CD1c-positive myeloid dendritic cell (primary cell): ENCODE measurements at regions not wholly inside any gene's neighbourhood (a gene's known extent, or its start where the extent isn't known, plus 50 kb on each side); places are given as distances from the start of the nearest gene placed in this dataset.

Experiments
- DNase-seq: peaks from one replicate; pipeline ENCODE4 v3.0.0-alpha.2; 2016; ENCODE audit errors: extremely low spot score

DNA sequence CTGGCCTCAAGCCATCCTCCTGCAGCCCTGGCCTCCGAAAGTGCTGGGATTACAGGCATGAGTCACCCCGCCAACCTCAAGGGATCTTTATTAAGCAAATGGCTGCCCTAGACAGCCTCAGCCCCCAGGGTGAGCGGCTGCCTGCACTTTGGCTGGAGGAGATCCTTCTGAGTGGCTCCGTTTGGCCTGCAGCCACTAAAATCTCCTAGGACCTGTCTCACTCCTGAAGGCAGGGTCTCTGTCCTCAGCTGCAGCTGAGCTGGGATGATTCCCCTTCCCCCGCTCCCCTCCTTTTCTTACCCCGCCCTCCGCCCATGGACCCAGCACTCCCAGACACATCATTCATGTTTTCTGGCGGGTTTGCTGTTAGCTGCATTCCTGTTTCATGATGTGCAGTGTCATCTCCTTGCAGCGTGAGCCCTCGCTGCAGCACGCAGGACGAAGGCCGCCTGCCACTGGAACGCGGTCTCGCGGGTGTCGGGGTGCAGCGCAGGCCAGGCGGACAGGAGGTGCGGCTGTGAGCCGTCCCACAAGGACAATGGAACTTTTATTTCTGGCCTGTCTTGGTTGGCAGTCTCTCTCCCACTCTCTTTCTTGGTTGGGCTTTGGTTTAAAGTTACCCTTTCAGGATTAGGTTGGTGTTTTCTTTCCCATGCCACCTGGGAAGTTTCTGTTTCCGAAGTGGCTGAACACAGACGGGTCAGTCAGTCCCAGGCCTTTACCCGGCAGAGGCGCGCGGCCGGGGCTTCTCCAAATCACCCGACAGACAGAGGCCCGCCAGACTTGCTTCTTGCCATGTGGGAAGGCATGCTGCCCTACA lies 137.1 kb downstream of the FOXD1 start:
- no peak for DNase-seq

DNA sequence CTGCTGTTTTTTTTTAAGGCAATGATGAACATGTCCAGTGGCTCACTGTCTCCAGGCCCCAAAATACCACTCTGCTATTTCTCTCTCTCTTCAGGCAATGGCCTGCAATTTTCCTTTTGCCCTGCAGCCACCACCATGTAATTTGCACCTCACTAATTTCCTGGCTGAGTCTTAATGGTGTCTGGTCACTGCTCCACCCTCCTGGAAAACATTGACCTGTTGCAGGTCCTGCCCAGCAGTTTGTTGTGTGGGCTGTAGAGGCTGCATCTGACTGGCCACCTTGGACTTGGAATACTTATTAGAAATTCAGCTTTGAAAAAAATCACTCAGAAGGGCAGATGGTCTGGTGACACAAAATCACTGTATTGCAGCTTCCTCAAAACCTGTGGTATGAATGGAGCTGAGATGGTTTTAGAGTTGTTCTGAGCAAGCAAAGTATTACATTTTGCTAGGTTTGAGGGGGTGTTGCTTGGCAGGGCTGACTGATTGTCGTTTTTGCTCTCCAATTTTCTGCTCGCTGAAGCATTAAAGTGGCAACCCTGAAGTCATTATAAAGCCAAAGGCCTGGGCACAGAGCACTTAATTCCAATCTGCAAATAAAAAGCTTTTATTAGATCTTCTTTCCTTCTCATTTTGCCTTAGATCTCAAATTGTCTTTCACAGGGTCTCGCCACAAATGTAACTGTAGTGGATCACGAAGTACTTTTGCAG lies 134.8 kb downstream of the TMEM174 start:
- no peak for DNase-seq

DNA sequence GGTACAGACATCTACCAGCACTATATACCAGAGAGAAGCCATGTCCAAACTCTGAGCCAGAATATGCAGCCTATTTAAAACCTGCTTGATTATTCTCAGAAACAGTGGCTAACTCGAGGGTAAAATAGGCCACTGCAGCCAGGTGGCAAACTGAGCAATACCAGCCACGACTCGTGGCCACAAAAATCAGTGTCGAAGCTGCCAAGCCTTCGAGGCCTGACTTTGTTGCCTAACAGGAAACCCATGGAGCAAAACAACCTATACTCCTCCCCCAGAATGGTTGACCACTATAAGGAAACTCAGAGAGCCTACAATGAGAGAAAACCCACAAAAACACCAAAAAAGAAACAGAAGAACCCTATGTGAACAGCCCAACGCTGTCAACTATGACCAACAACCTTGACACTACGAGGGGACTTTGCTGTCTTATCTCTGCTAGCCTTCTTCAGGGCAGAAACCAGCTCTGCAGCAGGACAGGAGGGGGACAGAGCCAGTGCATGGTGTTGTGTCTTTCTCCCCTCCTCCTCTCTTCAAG lies 133.8 kb downstream of the TMEM174 start:
- no peak for DNase-seq

GRCh38 chr5:73306078-73306719 lies 133.2 kb downstream of the TMEM174 start:
- no peak for DNase-seq

- DNase-seq = no peak
These were observed 132.4 kb downstream of the TMEM174 start for GRCh38 chr5:73305386-73305785.

GRCh38 chr5:73304381-73304780 lies 131.4 kb downstream of the TMEM174 start:
- no peak for DNase-seq

DNA sequence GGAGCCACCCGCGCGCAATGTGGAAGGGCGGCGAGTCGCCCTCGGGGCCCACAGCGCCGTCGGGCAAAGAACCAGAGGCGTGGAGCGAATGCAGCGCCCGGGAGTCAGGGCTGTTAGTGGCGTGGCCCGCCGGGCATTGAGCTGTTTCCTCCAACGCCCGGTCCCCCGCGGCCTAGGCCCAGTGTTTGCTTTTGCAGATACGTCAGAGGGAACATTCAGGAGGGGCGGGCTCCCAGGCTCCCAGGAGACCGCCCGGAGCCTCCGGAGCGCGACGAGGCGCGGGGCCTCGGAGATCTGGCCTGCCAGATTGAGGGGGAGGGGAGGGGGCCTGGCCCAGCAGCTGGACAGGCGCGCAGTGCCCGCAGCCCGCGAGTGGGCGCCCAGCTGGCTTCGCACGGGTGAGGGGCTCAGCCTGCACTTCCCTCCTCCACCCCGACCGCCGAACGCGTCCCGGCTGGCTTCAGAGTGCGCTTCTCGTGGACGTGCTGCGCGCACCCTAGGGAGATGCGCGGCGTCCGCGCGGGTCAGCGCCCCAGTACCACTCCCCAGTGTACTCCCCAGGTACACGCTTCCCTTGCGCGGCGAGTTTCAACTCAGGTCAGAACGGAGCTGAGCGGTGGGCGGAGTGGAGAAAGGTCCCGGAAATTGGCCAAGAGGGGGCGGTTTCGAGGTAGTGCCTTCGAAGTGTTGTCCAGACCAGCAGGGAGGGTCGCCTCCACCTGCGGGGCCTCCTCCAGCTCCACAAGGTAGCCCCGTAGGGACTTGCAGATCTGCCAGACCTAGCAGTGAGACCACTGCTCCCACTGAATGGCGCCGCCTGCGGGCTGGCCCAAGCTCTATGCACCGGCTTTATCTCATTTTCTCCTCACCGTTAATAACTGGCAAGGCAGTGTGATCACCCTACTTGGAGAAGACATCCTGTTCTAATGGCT lies 130.4 kb downstream of the TMEM174 start:
- no peak for DNase-seq

- DNase-seq = peak; percentile 5
These were observed 129.8 kb downstream of the TMEM174 start for GRCh38 chr5:73302797-73303147.

DNA sequence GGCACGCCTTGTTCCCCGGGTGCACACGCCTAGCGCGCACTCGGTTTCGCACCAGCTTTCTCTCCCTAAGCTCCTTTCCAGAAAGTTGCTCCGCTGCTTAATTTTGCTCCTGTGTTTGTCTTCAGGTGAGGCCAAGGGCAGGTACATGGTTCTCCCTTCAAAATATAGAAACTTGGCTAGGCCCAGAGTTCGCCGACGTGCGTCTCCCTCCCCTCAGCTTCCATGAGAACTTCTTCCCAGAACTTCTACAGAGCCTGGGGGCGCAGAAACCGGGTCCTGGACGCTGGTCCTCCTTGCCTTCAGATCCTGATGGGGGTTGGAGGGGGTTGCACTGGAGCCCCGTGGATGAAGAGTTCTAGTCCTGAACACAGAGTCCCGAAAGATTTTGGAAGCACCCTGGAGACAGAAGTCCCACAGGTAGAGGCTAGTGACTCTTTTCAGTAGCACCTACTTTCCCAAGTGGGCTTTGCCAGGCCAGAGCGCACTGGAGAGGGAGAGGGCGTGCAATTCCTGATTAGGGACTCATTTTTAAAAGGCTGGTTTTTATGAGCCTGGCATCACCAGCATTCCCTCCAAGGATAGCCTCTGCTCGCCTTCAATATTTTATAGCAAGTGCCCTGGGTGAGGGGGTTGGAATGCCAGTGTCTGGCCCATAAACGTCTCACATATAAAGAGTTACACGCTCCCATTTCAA lies 128.4 kb downstream of the TMEM174 start:
- DNase-seq = no peak

- DNase-seq = no peak
These were observed 127.6 kb downstream of the TMEM174 start for GRCh38 chr5:73300337-73301207.

DNA sequence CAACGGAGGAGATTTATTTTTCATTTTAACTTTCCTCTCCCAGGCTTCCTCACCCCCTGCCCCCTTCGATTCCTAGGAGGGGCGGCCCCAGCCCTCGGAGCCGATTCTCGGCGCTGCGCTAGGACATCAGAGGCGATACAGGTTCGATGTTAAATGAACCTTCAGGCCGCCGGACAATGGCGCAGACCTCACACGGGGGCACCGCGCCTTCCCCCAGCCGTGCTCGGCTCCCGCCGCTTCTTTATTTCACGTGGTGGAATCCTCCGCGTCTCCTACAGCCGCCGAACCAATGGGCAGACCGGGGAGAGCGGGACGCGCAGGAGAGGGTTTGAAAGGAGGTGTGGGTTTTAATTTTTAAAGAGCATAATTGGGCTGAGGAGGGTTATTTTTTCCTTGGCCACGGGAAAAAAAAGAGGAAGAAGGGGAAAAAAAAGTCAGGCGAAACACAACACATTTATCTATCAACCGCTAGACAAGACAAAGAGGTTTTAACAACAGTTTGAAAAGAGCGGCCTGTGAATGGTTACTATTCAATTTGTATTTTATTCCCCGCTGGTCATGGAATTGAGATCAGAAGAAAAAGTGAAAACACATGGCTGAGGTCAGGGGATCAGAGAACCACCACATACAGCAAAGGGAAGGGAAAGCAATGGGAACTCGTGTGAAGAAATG lies 126.8 kb downstream of the TMEM174 start:
- DNase-seq = no peak

GRCh38 chr5:73298772-73299630 lies 126.0 kb downstream of the TMEM174 start:
- DNase-seq = no peak

DNA sequence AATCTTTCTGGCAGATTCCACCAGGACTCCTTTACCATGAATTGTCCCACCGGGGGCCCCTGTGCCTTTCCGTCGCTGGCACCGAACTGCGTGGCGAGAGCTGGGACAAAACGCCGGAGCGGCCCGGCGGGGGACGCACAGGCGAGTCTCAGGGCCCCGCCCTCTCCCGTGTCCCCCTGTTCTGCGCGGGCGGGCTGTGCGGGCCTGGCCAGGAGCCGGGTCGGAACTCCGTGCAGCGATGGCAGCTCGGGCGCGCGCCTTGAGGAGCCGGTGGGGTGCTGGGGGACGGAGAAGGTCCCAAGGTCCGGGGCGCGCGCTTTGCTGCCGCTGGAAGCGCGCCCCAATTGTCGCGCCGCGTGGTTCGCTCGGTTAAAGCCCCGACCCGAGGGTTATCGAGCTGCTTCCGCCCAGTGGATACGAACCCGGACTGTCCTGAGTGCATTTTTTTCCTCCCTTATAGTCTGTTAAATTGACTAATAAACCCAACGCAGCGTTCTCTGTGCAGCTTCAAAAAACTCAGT lies 125.3 kb downstream of the TMEM174 start:
- DNase-seq = no peak

DNA sequence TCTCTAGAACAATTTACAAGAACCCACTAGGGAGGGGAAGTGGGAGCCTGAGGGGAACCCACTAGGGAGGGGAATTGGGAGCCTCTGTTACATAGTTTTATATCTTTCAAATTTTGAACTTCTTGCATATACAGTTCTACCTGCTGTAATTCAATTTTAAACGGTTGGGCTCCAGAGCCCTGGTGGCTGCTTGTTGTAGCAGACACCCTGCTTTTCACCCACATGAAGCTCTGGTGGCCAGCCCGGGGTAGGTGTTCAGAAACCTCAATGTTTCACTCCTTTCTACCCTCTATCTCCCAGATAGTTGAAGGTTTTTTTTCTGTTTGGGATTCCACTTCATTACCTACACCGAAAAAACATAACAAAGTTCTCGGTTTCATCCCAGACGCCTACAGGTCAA lies 124.4 kb downstream of the TMEM174 start:
- DNase-seq = no peak

DNA sequence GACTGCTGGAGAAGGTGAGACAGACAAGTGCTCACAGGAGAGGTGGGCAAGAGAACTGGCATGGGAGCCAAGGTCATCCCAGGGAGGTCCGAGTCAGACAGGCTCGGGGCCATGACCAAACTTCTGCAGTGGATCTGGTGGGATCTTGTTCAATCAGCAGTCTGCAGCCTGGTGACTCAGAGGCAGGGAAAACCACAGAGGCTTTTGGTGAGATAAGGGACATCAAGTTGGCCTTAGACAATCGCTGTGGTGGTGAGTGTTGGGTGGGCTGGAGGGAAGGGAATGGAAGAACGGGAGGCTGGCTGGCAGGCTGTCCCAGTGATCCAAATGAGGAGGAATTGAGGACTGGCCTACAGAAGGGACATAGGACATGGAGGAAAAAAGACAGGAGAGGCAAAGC lies 123.8 kb downstream of the TMEM174 start:
- DNase-seq = no peak

DNA sequence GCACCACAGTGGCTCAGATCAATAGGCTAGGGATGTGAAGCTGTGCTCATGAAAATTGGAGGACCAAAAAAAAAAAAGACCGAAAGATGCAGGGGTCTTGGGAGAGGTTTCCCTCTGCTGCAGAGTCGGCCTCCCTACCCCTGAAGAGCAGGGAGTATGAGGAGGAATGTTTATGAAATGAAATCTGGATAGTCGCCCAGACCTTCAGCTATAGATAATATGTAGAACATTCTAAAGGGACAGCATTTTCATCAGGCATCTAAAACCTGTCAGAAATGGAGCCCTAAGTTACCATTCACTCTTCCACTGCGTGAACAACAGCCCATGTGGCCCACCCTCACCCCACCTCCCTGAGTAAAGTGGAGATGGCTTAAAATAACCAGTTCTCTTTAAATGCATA lies 122.9 kb downstream of the TMEM174 start:
- no peak for DNase-seq

DNA sequence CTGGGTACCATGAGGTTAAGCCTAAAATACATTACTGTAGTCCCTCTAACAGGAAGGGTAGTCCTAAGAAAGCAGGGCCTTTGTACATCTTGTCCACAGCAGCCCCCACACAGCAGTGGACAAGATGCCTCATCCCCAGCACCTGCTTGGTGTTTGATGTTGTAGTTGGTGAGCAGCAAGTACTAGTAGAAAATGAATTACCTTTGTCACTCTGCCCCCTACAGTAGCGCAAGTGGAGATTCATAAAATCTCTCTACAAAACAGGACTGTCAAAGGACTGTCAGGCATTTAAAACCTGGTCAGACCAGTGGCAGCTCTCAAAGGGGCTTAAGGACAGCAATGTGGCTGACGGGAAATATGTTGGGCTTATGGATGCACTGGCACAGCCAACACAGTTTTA lies 122.5 kb downstream of the TMEM174 start:
- no peak for DNase-seq

GRCh38 chr5:73292816-73293459 lies 119.9 kb downstream of the TMEM174 start:
- no peak for DNase-seq
